Stimulated activated CD4-positive, alpha-beta T cell treated with anti-CD3 and anti-CD28 coated beads, Interleukin-2, amount 100 ng/mL, for 4 hours (primary cell): ENCODE measurements at regions not wholly inside any gene's neighbourhood (a gene's known extent, or its start where the extent isn't known, plus 50 kb on each side); places are given as distances from the start of the nearest gene placed in this dataset.

Experiments
- DNase-seq: peaks from one replicate; pipeline ENCODE4 v3.0.0-alpha.2; 2020; ENCODE audit warnings: low read depth

- DNase-seq, result no peak
Measured at GRCh38 chr12:98146487-98146886, 368.9 kb upstream of the TMPO start.

GRCh38 chr12:98149270-98149669 is 366.1 kb upstream of the TMPO start:
- DNase-seq, result no peak

GRCh38 chr12:98149691-98150210 is 365.6 kb upstream of the TMPO start:
- DNase-seq, result no peak

- no peak for DNase-seq
Measured at GRCh38 chr12:98151105-98151590, 364.2 kb upstream of the TMPO start.

- no peak for DNase-seq
Measured at GRCh38 chr12:98151984-98152383, 363.4 kb upstream of the TMPO start.

- DNase-seq, result no peak
Measured at GRCh38 chr12:98154850-98155249, 360.5 kb upstream of the TMPO start.

GRCh38 chr12:98156697-98157096 is 358.7 kb upstream of the TMPO start:
- no peak for DNase-seq

- DNase-seq, result no peak
Measured at GRCh38 chr12:98162906-98163678, 352.3 kb upstream of the TMPO start.

- DNase-seq, result no peak
Measured at GRCh38 chr12:98172304-98172703, 343.1 kb upstream of the TMPO start.

GRCh38 chr12:98172801-98173200 is 342.6 kb upstream of the TMPO start:
- DNase-seq, result no peak

- no peak for DNase-seq
Measured at GRCh38 chr12:98173773-98174427, 341.5 kb upstream of the TMPO start.

GRCh38 chr12:98174428-98174809 is 341.0 kb upstream of the TMPO start:
- DNase-seq, result no peak

- DNase-seq, result no peak
Measured at GRCh38 chr12:98178126-98178525, 337.3 kb upstream of the TMPO start.

- DNase-seq, result no peak
Measured at GRCh38 chr12:98179151-98179550, 336.2 kb upstream of the TMPO start.

GRCh38 chr12:98180603-98181002 is 334.8 kb upstream of the TMPO start:
- DNase-seq, result no peak

- DNase-seq, result no peak
Measured at GRCh38 chr12:98182821-98183220, 332.6 kb upstream of the TMPO start.

- no peak for DNase-seq
Measured at GRCh38 chr12:98185606-98186005, 329.8 kb upstream of the TMPO start.

- DNase-seq, result no peak
Measured at GRCh38 chr12:98188650-98189077, 326.7 kb upstream of the TMPO start.

GRCh38 chr12:98194591-98194990 is 320.8 kb upstream of the TMPO start:
- no peak for DNase-seq

- no peak for DNase-seq
Measured at GRCh38 chr12:98198261-98198982, 317.0 kb upstream of the TMPO start.

- DNase-seq, result no peak
Measured at GRCh38 chr12:98208816-98209215, 306.6 kb upstream of the TMPO start.

- DNase-seq, result no peak
Measured at GRCh38 chr12:98211909-98212695, 303.3 kb upstream of the TMPO start.
